MM.1S (cell line): ENCODE measurements at regions not wholly inside any gene's neighbourhood (a gene's known extent, or its start where the extent isn't known, plus 50 kb on each side); places are given as distances from the start of the nearest gene placed in this dataset.

Experiments used
- DNase-seq: peaks from one replicate; pipeline ENCODE4 v3.0.0-alpha.2; 2015
- H2AFZ ChIP-seq: fragments of 300-600 bp; sonication (generic); 2 replicates; pipeline ENCODE4 v1.6.0; 2016; ENCODE audit warnings: antibody characterized with exemption, low read length
- H3F3A ChIP-seq: fragments of 300-600 bp; sonication (generic); 2 replicates; pipeline ENCODE4 v1.6.1; 2016; ENCODE audit warnings: mild to moderate bottlenecking, antibody characterized with exemption, low read length, moderate library complexity, mixed read lengths; ENCODE audit not compliant: insufficient read depth
- H3K27ac ChIP-seq: fragments of 300-600 bp; sonication (generic); 2 replicates; pipeline ENCODE4 v1.5.1; 2016; ENCODE audit warnings: mild to moderate bottlenecking, low read length
- H3K27me3 ChIP-seq: fragments of 300-600 bp; sonication (generic); replicated peaks from 2 replicates; pipeline ENCODE4 v1.6.0; 2016; ENCODE audit warnings: low read length; ENCODE audit not compliant: insufficient read depth
- H3K36me3 ChIP-seq: fragments of 300-600 bp; sonication (generic); replicated peaks from 2 replicates; pipeline ENCODE4 v1.6.1; 2016; ENCODE audit warnings: mild to moderate bottlenecking, low read length, mixed read lengths; ENCODE audit not compliant: insufficient read depth
- H3K4me1 ChIP-seq: fragments of 300-600 bp; sonication (generic); 2 replicates; pipeline ENCODE4 v1.6.1; 2016; ENCODE audit warnings: low read length, mixed read lengths
- H3K4me2 ChIP-seq: fragments of 300-600 bp; sonication (generic); 2 replicates; pipeline ENCODE4 v1.6.0; 2016; ENCODE audit warnings: low read depth, low read length
- H3K4me3 ChIP-seq: fragments of 300-600 bp; sonication (generic); 2 replicates; pipeline ENCODE4 v1.5.1; 2016; ENCODE audit warnings: low read length, mixed read lengths
- H3K79me2 ChIP-seq: fragments of 300-600 bp; sonication (generic); 2 replicates; pipeline ENCODE4 v1.6.1; 2016; ENCODE audit warnings: mixed run types, low read length, mixed read lengths
- H3K9ac ChIP-seq: fragments of 300-600 bp; sonication (generic); 2 replicates; pipeline ENCODE4 v1.6.1; 2016; ENCODE audit warnings: low read length, mixed read lengths
- H3K9me2 ChIP-seq: fragments of 300-600 bp; sonication (generic); replicated peaks from 2 replicates; pipeline ENCODE4 v1.6.1; 2016; ENCODE audit warnings: mild to moderate bottlenecking, low read length, mixed read lengths; ENCODE audit not compliant: insufficient read depth
- H3K9me3 ChIP-seq: fragments of 300-600 bp; sonication (generic); replicated peaks from 2 replicates; pipeline ENCODE4 v1.6.1; 2016; ENCODE audit warnings: mild to moderate bottlenecking, low read length, mixed read lengths; ENCODE audit not compliant: insufficient read depth
- H4K20me1 ChIP-seq: fragments of 300-600 bp; sonication (generic); 2 replicates; pipeline ENCODE4 v1.6.1; 2016; ENCODE audit warnings: mild to moderate bottlenecking, low read length, moderate library complexity, mixed read lengths; ENCODE audit not compliant: insufficient read depth
- CTCF ChIP-seq: fragments of 300-600 bp; sonication (generic); IDR thresholded peaks from 2 replicates; pipeline ENCODE4 v1.5.1; 2016; ENCODE audit warnings: antibody characterized with exemption, low read length, mixed read lengths
- EZH2 ChIP-seq: fragments of 300-600 bp; sonication (generic); optimal IDR thresholded peaks from 2 replicates; pipeline ENCODE3; 2017; ENCODE audit warnings: low read depth, mild to moderate bottlenecking, antibody characterized with exemption, low read length, mixed read lengths
- EZH2phosphoT487 ChIP-seq: fragments of 300-600 bp; sonication (generic); IDR thresholded peaks from 2 replicates; pipeline ENCODE4 v1.6.1; 2018; ENCODE audit warnings: antibody characterized with exemption, low read length

DNA sequence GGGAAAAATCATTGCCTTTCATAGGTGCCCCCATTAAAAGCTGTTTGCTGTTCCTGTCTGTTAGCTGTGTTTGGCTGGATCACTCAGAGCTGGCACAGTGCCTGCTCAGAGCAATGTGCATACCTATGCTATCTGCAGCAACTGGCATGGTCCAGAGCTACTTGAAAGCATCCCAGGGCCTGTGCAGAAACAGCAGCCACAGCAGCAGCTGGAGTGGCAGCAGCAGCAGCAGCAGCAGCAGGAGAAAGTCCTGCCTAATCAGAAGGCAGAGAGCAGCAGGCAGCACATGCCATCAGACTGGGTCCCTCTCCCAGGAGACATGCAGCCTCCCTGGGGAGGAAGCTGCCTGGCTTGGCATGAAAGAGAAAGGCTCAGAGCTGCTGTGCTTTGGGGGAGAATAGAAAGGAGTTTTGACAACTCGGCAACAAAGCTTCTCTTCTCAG, 243.8 kb upstream of the WWC1 start:
- TF ChIP-seq CTCF, result no peak
- TF ChIP-seq EZH2, result no peak
- no peak for TF ChIP-seq EZH2phosphoT487
- H3K79me2 ChIP-seq, result no peaks in the 10 kb centered on the region
- no peak overlapping the region for H3K4me2 ChIP-seq
- H3K36me3 ChIP-seq, result no peaks in the 10 kb centered on the region
- no peak overlapping the region for H3K4me3 ChIP-seq
- H3K9me2 ChIP-seq, result no peaks in the 10 kb centered on the region
- H3F3A ChIP-seq, result no peaks in the 10 kb centered on the region
- H3K27ac ChIP-seq, result no peak overlapping the region
- H4K20me1 ChIP-seq, result no peaks in the 10 kb centered on the region
- no peak overlapping the region for H2AFZ ChIP-seq
- no peaks in the 10 kb centered on the region for H3K27me3 ChIP-seq
- H3K4me1 ChIP-seq, result no peaks in the 10 kb centered on the region
- no peak overlapping the region for H3K9ac ChIP-seq
- H3K9me3 ChIP-seq, result no peaks in the 10 kb centered on the region
- DNase-seq, result no peak

DNA sequence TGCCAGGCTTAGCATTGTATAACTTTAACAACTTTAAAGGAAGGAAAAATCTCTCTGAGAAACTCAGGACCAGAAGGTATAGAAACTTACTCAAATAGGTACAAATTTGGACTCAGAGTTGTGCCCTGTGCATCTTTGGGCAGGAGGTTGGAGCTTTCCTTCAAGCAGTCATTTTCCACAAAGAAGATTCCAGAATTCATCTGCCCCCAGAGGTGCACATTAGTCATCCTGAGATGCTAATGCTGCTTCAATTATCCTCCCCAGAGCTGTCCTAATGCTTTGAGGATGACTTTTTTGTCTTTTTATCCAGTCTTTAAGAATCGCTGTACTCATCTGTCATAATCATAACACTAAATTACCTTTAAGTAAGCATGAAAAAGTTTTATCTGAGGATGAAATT, 243.0 kb upstream of the WWC1 start:
- Histone ChIP-seq H3K27me3 (no peaks in the 10 kb centered on the region), H3K36me3 (no peaks in the 10 kb centered on the region), H3K9ac (no peak overlapping the region)

GRCh38 chr5:168052686-168053085, 238.8 kb upstream of the WWC1 start:
- no peaks in the 10 kb centered on the region for H3K79me2 ChIP-seq
- H4K20me1 ChIP-seq, result no peaks in the 10 kb centered on the region
- H3F3A ChIP-seq, result no peaks in the 10 kb centered on the region
- no peak for DNase-seq
- no peaks in the 10 kb centered on the region for H3K9me2 ChIP-seq
- no peaks in the 10 kb centered on the region for H3K27me3 ChIP-seq
- H3K4me2 ChIP-seq, result no peak overlapping the region
- no peak overlapping the region for H3K27ac ChIP-seq
- H3K36me3 ChIP-seq, result no peaks in the 10 kb centered on the region
- no peak overlapping the region for H3K9ac ChIP-seq
- H3K4me3 ChIP-seq, result no peak overlapping the region
- H2AFZ ChIP-seq, result no peak overlapping the region
- TF ChIP-seq CTCF (no peak), EZH2 (no peak), EZH2phosphoT487 (no peak)
- no peaks in the 10 kb centered on the region for H3K9me3 ChIP-seq
- no peaks in the 10 kb centered on the region for H3K4me1 ChIP-seq

More for the DNA sequence above, 243.0 kb upstream of the WWC1 start:
- no peak for DNase-seq
- Histone ChIP-seq H3K9me2 (no peaks in the 10 kb centered on the region), H3K9me3 (no peaks in the 10 kb centered on the region), H3K4me1 (no peaks in the 10 kb centered on the region), H2AFZ (no peak overlapping the region), H4K20me1 (no peaks in the 10 kb centered on the region), H3K4me3 (no peak overlapping the region), H3F3A (no peaks in the 10 kb centered on the region), H3K27ac (no peak overlapping the region), H3K4me2 (no peak overlapping the region), H3K79me2 (no peaks in the 10 kb centered on the region)
- no peak for TF ChIP-seq EZH2
- TF ChIP-seq EZH2phosphoT487, result no peak
- TF ChIP-seq CTCF, result no peak
